ENCODE measurements at regions not wholly inside any gene's neighbourhood (a gene's known extent, or its start where the extent isn't known, plus 50 kb on each side); places are given as distances from the start of the nearest gene placed in this dataset.

DNA sequence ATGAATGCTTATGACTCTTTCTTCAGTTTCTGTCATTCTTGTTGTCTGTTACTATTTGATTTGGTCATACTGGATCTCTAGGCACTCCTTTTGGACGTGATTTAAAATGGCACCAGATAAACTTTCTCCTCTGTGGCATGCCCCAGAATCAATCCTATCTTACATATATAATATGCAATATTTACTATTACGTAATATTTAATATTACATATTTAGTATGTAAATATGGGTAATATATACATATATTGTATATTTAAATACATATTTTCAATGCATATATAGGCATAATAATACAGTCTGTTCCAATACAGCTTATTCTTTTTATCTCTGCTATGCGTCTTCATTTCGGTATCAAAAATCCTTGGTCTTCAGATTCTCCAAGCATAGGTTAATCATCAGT, 104.4 kb upstream of the PRR20A start:
- peaks cover under 1 to 7% of the 10 kb centered on the region in 2 donors for H3K9me3 Mint-ChIP-seq
- DNase-seq (no peak), ATAC-seq (replicated peaks in 1 of 2) (no peak)
- H3K36me3 Mint-ChIP-seq (ENCODE audit: insufficient read depth in 2 of 2), result peaks cover 0 to 3% of the 10 kb centered on the region in 2 donors
- H3K27ac Mint-ChIP-seq, result no peak overlapping the region
- H3K4me1 Mint-ChIP-seq (ENCODE audit: low read depth), result no peaks in the 10 kb centered on the region
- H3K4me3 Mint-ChIP-seq, result no peak overlapping the region
- H3K27me3 Mint-ChIP-seq (ENCODE audit: low read depth), result no peaks in the 10 kb centered on the region

DNA sequence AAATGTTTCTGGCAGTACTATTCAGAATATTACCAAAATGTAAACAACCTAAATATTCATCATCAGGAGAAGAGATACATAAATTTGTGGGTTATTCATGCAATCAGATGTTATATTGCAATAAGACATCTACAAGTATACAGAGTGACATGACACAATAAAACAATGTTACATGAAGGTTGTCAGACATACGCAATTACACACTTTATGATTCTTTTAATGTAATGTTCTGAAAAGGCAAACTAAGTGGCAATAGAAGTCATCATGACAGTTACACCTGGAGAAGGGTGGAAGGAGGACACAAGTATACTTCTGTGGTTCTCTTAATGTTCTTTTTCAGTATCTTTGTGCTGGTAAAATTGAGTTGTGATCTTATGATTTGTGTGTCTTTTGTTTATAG, 95.8 kb upstream of the PRR20A start:
- ATAC-seq (replicated peaks in 1 of 2), result no peak
- no peak for DNase-seq
- Mint-ChIP-seq H3K27ac (no peak overlapping the region), H3K4me3 (no peak overlapping the region), H3K4me1 (ENCODE audit: low read depth) (no peaks in the 10 kb centered on the region), H3K9me3 (peaks cover 6 to 18% of the 10 kb centered on the region in 2 donors), H3K27me3 (ENCODE audit: low read depth) (no peaks in the 10 kb centered on the region), H3K36me3 (ENCODE audit: insufficient read depth in 2 of 2) (peaks cover 0 to 2% of the 10 kb centered on the region in 2 donors)

DNA sequence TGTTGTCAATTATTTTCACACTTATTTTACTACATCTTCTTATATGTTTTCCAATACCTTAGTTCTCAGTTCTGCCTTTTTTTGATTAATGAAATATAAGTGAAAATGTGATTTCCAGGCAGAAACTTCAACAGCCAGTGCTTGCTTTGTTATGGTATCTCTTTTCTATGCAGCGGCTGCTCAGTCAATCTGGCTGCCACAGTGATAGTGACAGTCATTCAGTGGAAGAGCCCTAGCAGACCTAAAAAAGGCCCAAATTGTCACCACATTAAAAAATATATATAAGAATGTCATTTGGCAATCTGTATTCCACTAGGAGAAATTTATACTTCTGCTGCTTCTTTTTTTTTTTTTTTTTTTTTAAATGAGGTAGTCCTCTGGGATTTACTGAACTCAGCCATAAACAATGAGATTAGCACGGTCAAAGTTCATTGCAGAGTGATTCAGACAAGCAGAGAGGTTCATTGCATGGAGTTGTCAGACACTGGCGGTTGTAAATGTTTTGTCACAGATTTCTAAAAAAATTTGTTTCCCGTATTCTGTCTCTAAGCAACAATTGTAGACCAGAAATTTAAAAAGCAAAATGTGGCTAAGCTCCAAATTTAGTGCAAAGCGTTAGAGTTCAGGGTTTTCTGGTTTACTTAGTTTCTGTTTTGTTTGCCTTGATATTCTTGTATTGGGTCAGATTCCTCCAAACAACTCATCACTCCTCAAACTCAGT, 94.7 kb upstream of the PRR20A start:
- H3K9me3 Mint-ChIP-seq, result peaks cover 12 to 25% of the 10 kb centered on the region in 2 donors
- H3K4me1 Mint-ChIP-seq (ENCODE audit: low read depth), result no peaks in the 10 kb centered on the region
- H3K27ac Mint-ChIP-seq, result no peak overlapping the region
- H3K36me3 Mint-ChIP-seq (ENCODE audit: insufficient read depth in 2 of 2), result peaks cover 0 to 2% of the 10 kb centered on the region in 2 donors
- H3K4me3 Mint-ChIP-seq, result no peak overlapping the region
- DNase-seq (no peak), ATAC-seq (replicated peaks in 1 of 2) (no peak)
- H3K27me3 Mint-ChIP-seq (ENCODE audit: low read depth), result no peaks in the 10 kb centered on the region

DNA sequence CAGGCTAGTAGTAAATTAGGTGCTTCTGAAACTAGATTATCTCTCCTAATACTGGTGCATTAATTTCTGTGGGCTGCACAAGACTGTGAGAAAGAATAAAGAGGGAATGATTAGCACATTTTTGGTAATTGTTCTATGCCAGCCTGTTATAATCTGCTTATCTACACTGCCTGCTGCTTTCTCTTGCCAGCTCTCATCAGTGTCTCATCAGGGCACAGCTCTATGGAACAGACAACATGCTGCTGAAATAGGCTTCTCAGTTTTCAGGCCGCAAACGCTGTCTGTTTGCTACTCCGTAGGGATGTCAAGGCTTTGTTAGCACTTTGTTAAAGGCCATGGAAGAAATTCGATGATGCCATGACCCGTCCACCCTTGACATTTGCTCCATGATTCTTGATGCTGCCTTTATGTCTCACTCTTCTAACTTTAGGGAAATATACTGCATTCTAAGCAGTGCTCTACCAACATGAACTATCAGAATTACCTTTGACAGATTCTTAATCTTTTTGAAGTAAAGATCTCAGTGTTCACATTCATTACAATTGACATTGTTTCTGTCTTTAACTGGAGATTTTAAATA, 84.0 kb upstream of the PRR20A start:
- no peaks in the 10 kb centered on the region for H3K27me3 Mint-ChIP-seq (ENCODE audit: low read depth)
- no peak overlapping the region for H3K27ac Mint-ChIP-seq
- no peak for DNase-seq
- H3K9me3 Mint-ChIP-seq, result peaks cover 11 to 14% of the 10 kb centered on the region in 2 donors
- no peaks in the 10 kb centered on the region for H3K4me1 Mint-ChIP-seq (ENCODE audit: low read depth)
- no peak for ATAC-seq (replicated peaks in 1 of 2)
- no peak overlapping the region for H3K4me3 Mint-ChIP-seq
- peaks cover 0 to 2% of the 10 kb centered on the region in 2 donors for H3K36me3 Mint-ChIP-seq (ENCODE audit: insufficient read depth in 2 of 2)

DNA sequence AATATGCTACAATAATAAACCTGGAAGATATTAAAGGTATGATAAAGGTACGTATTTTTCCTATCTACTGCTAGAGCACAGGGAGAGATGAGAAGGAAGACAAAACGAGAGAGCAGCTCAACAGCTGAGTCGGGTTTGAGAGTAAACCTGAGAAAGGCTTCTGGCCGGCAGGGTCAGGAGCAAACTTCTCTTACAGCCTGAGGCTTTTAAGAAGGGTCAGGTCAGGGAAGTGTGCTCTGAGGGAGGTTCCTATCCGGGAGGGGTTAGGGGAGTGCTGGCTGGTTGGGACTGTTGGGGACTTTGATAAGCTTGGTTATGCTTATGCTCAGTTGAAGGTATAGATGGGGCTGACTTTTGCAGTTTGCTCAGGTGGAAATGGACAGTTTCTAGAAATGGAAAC, 77.7 kb upstream of the PRR20A start:
- no peaks in the 10 kb centered on the region for H3K4me1 Mint-ChIP-seq (ENCODE audit: low read depth)
- DNase-seq (no peak), ATAC-seq (replicated peaks in 1 of 2) (no peak)
- peaks cover 6% of the 10 kb centered on the region in 2 donors for H3K9me3 Mint-ChIP-seq
- H3K36me3 Mint-ChIP-seq (ENCODE audit: insufficient read depth in 2 of 2), result peaks cover 0 to 2% of the 10 kb centered on the region in 2 donors
- no peaks in the 10 kb centered on the region for H3K27me3 Mint-ChIP-seq (ENCODE audit: low read depth)
- no peak overlapping the region for H3K4me3 Mint-ChIP-seq
- H3K27ac Mint-ChIP-seq, result no peak overlapping the region

- H3K36me3 Mint-ChIP-seq (ENCODE audit: insufficient read depth in 2 of 2), result no peaks in the 10 kb centered on the region
- ATAC-seq (replicated peaks in 1 of 2), result no peak
- no peak for DNase-seq
- H3K27ac Mint-ChIP-seq, result no peak overlapping the region
- no peaks in the 10 kb centered on the region for H3K4me1 Mint-ChIP-seq (ENCODE audit: low read depth)
- no peak overlapping the region for H3K4me3 Mint-ChIP-seq
- no peaks in the 10 kb centered on the region for H3K27me3 Mint-ChIP-seq (ENCODE audit: low read depth)
- peaks cover 0 to 2% of the 10 kb centered on the region in 2 donors for H3K9me3 Mint-ChIP-seq
Measured at GRCh38 chr13:57073983-57074382, 66.7 kb upstream of the PRR20A start.

DNA sequence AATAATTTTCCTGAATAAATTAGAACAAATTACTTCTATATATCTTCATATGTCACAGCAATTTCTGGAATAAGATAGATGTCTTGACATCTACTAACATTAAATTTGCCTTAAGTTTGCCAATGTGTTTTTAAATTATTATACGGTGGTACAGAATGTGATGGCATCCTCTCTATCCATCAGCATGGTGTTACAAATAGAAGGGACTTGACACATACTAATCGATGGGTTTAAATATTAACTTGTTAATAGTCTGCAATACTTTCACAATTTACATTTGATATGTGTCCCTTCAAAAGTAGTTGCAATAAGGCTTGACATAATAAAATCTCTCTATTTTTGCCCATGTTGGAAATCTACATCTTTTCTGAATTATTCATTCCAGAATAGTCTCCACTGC, 65.1 kb upstream of the PRR20A start:
- Mint-ChIP-seq H3K27me3 (ENCODE audit: low read depth) (no peaks in the 10 kb centered on the region), H3K9me3 (peaks cover 0 to 2% of the 10 kb centered on the region in 2 donors), H3K4me1 (ENCODE audit: low read depth) (no peaks in the 10 kb centered on the region), H3K27ac (no peak overlapping the region), H3K36me3 (ENCODE audit: insufficient read depth in 2 of 2) (no peaks in the 10 kb centered on the region), H3K4me3 (no peak overlapping the region)
- DNase-seq (no peak), ATAC-seq (replicated peaks in 1 of 2) (no peak)

GRCh38 chr13:57087006-57087405, 53.7 kb upstream of the PRR20A start:
- no peaks in the 10 kb centered on the region for H3K36me3 Mint-ChIP-seq (ENCODE audit: insufficient read depth in 2 of 2)
- ATAC-seq (replicated peaks in 1 of 2), result no peak
- peaks cover 5 to 12% of the 10 kb centered on the region in 2 donors for H3K9me3 Mint-ChIP-seq
- H3K27ac Mint-ChIP-seq, result no peak overlapping the region
- DNase-seq, result no peak
- H3K4me1 Mint-ChIP-seq (ENCODE audit: low read depth), result no peaks in the 10 kb centered on the region
- no peaks in the 10 kb centered on the region for H3K27me3 Mint-ChIP-seq (ENCODE audit: low read depth)
- H3K4me3 Mint-ChIP-seq, result no peak overlapping the region
